ENCODE measurements at regions not wholly inside any gene's neighbourhood (a gene's known extent, or its start where the extent isn't known, plus 50 kb on each side); places are given as distances from the start of the nearest gene placed in this dataset.

DNA sequence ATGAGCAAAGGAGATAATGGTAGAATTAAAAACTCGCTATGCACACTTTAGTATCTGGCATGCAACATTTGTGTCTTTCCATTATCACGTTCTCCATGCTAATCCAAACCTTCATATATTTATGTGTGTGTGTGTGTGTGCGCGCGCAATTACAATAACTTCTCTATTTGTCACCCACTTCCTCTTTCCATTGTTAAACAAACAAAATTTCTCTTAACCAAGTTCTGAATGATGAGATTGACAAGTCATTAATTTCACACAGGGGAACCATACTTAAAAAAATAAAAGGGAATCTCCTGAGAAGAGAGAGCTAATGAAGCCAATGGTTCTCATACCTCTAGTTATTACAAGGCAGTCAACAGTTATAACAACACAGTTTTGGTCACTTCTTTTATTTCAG lies 575.9 kb upstream of the MDGA2 start:
- TF ChIP-seq, protein P1, sequence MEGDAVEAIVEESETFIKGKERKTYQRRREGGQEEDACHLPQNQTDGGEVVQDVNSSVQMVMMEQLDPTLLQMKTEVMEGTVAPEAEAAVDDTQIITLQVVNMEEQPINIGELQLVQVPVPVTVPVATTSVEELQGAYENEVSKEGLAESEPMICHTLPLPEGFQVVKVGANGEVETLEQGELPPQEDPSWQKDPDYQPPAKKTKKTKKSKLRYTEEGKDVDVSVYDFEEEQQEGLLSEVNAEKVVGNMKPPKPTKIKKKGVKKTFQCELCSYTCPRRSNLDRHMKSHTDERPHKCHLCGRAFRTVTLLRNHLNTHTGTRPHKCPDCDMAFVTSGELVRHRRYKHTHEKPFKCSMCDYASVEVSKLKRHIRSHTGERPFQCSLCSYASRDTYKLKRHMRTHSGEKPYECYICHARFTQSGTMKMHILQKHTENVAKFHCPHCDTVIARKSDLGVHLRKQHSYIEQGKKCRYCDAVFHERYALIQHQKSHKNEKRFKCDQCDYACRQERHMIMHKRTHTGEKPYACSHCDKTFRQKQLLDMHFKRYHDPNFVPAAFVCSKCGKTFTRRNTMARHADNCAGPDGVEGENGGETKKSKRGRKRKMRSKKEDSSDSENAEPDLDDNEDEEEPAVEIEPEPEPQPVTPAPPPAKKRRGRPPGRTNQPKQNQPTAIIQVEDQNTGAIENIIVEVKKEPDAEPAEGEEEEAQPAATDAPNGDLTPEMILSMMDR (optimal IDR thresholded peaks at IDR 0.05 in 1 of 3, IDR thresholded peaks at IDR 0.05 in 1 of 3, conservative IDR thresholded peaks at IDR 0.05 in 1 of 3; ENCODE audit: extremely low read depth in 1 of 3, insufficient read depth in 2 of 3, low read length in 3 of 3): no peak
- TF ChIP-seq EZH2 (IDR thresholded peaks at IDR 0.05; ENCODE audit: low read length): no peak
